ENCODE measurements at regions not wholly inside any gene's neighbourhood (a gene's known extent, or its start where the extent isn't known, plus 50 kb on each side); places are given as distances from the start of the nearest gene placed in this dataset.

DNA sequence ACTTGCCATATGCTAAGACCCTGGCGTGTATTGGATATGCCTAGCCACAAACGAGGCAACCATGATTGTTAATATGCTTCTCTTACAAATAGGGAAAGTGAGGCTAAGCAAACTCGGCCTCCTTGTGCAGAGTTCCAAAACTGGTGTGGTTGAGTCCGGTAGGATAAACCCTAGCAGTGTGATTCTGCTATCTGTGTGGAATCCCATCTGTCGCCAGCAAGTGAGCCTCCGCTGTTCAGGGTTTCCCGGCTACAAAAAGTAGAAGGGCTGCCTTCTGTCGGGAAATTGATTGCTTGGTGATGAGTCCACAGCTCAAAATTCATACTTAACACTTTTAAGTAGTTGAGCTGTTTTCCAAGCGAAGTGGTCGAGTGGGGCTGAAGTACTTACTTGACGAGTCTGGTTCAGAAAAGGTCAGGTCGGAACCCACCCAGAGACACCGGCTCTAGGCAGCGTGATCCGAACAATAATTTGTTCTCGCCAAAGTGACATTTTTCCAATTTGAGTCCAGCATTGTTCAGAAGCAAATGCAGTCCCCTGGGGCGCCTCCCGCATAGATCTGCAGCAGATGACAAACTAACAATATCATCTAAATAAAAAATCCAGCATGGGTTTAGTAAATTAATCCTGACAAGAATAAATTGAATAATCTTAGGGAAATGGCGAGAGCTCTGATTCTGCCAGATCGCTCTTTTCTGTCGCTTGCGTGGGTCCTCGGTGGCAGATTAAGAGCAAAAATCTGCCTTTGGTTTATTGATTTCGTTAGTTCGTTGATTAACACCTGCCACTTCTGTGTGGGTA, 686.7 kb upstream of the RBFOX1 start:
- TF ChIP-seq, protein P1, sequence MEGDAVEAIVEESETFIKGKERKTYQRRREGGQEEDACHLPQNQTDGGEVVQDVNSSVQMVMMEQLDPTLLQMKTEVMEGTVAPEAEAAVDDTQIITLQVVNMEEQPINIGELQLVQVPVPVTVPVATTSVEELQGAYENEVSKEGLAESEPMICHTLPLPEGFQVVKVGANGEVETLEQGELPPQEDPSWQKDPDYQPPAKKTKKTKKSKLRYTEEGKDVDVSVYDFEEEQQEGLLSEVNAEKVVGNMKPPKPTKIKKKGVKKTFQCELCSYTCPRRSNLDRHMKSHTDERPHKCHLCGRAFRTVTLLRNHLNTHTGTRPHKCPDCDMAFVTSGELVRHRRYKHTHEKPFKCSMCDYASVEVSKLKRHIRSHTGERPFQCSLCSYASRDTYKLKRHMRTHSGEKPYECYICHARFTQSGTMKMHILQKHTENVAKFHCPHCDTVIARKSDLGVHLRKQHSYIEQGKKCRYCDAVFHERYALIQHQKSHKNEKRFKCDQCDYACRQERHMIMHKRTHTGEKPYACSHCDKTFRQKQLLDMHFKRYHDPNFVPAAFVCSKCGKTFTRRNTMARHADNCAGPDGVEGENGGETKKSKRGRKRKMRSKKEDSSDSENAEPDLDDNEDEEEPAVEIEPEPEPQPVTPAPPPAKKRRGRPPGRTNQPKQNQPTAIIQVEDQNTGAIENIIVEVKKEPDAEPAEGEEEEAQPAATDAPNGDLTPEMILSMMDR (conservative IDR thresholded peaks at IDR 0.05 in 1 of 2, IDR thresholded peaks at IDR 0.05 in 1 of 2; ENCODE audit: low read depth in 1 of 2, low read length in 2 of 2): no peak
- TF ChIP-seq EZH2 (IDR thresholded peaks at IDR 0.05; ENCODE audit: low read length, missing control alignments): no peak

Data from fibroblast of lung (primary cell).